H9 (cell line): ENCODE measurements at regions not wholly inside any gene's neighbourhood (a gene's known extent, or its start where the extent isn't known, plus 50 kb on each side); places are given as distances from the start of the nearest gene placed in this dataset.

Source experiments
- DNase-seq: peaks from one replicate; pipeline ENCODE4 v3.0.0-alpha.2; 2017
- H2AFZ ChIP-seq: one replicate; pipeline ENCODE4 v1.6.1; 2013; ENCODE audit warnings: mild to moderate bottlenecking, low read length, control low read depth, moderate library complexity
- H2AK5ac ChIP-seq: 2 replicates; pipeline ENCODE4 v1.6.1; 2013; ENCODE audit warnings: low read length, control low read depth, mixed read lengths; ENCODE audit not compliant: insufficient read length
- H2BK120ac ChIP-seq: one replicate; pipeline ENCODE4 v1.6.1; 2013; ENCODE audit warnings: low read depth, mild to moderate bottlenecking, low read length, control low read depth, inconsistent platforms; ENCODE audit not compliant: poor library complexity, severe bottlenecking
- H2BK12ac ChIP-seq: 2 replicates; pipeline ENCODE4 v1.6.1; 2013; ENCODE audit warnings: low read length, control low read depth, mixed read lengths, low read depth; ENCODE audit not compliant: insufficient read length
- H2BK15ac ChIP-seq: 2 replicates; pipeline ENCODE4 v1.6.1; 2013; ENCODE audit warnings: low read depth, low read length, control low read depth
- H2BK20ac ChIP-seq: one replicate; pipeline ENCODE4 v1.6.1; 2013; ENCODE audit warnings: low read depth, mild to moderate bottlenecking, low read length, control low read depth, inconsistent platforms; ENCODE audit not compliant: poor library complexity, severe bottlenecking
- H2BK5ac ChIP-seq: 2 replicates; pipeline ENCODE4 v1.6.1; 2013; ENCODE audit warnings: low read length, control low read depth, mixed read lengths; ENCODE audit not compliant: insufficient read length
- H3K14ac ChIP-seq: 2 replicates; pipeline ENCODE4 v1.6.1; 2013; ENCODE audit warnings: low read length, control low read depth; ENCODE audit not compliant: insufficient read depth
- H3K18ac ChIP-seq: 2 replicates; pipeline ENCODE4 v1.6.1; 2013; ENCODE audit warnings: low read depth, mild to moderate bottlenecking, mixed read lengths, low read length, control low read depth; ENCODE audit not compliant: insufficient read length
- H3K23ac ChIP-seq: 2 replicates; pipeline ENCODE4 v1.6.1; 2013; ENCODE audit warnings: low read length, control low read depth, mixed read lengths, low read depth; ENCODE audit not compliant: insufficient read length
- H3K23me2 ChIP-seq: 2 replicates; pipeline ENCODE4 v1.6.1; 2013; ENCODE audit warnings: low read depth, mild to moderate bottlenecking, mixed read lengths, low read length, control low read depth; ENCODE audit not compliant: insufficient read length, poor library complexity, severe bottlenecking
- H3K27ac ChIP-seq: 2 replicates; pipeline ENCODE4 v1.5.1; 2013; ENCODE audit warnings: low read length, control low read depth, mixed read lengths, low read depth; ENCODE audit not compliant: insufficient read length
- H3K27me3 ChIP-seq: 2 replicates; pipeline ENCODE4 v1.6.1; 2013; ENCODE audit warnings: low read length, control low read depth, inconsistent platforms; ENCODE audit not compliant: insufficient read depth
- H3K4ac ChIP-seq: 2 replicates; pipeline ENCODE4 v1.6.1; 2013; ENCODE audit warnings: low read depth, mild to moderate bottlenecking, control low read depth, inconsistent platforms, low read length, moderate library complexity
- H3K4me1 ChIP-seq: 2 replicates; pipeline ENCODE4 v1.6.1; 2013; ENCODE audit warnings: low read length, control low read depth, inconsistent platforms; ENCODE audit not compliant: insufficient read depth
- H3K4me2 ChIP-seq: 2 replicates; pipeline ENCODE4 v1.6.1; 2013; ENCODE audit warnings: low read length, control low read depth, mixed read lengths; ENCODE audit not compliant: insufficient read length, insufficient read depth
- H3K56ac ChIP-seq: 2 replicates; pipeline ENCODE4 v1.6.1; 2013; ENCODE audit warnings: low read depth, mild to moderate bottlenecking, mixed read lengths, low read length, control low read depth; ENCODE audit not compliant: insufficient read length
- H3K79me1 ChIP-seq: 2 replicates; pipeline ENCODE4 v1.6.1; 2013; ENCODE audit warnings: low read depth, mild to moderate bottlenecking, moderate library complexity, low read length, control low read depth, inconsistent platforms; ENCODE audit not compliant: insufficient read depth, poor library complexity, severe bottlenecking
- H3K79me2 ChIP-seq: 2 replicates; pipeline ENCODE4 v1.6.1; 2013; ENCODE audit warnings: low read length, control low read depth, inconsistent platforms; ENCODE audit not compliant: insufficient read depth
- H3K9ac ChIP-seq: 2 replicates; pipeline ENCODE4 v1.6.1; 2013; ENCODE audit warnings: low read length, control low read depth, mixed read lengths; ENCODE audit not compliant: insufficient read length; ENCODE audit errors: extremely low read depth
- H3K9me3 ChIP-seq: one replicate; pipeline ENCODE4 v1.6.1; 2013; ENCODE audit warnings: low read depth, low read length, inconsistent platforms; ENCODE audit not compliant: control insufficient read depth
- H3T11ph ChIP-seq: one replicate; pipeline ENCODE4 v1.6.1; 2013; ENCODE audit warnings: mild to moderate bottlenecking, low read length, control low read depth, inconsistent platforms
- H4K20me1 ChIP-seq: one replicate; pipeline ENCODE4 v1.6.1; 2013; ENCODE audit not compliant: control insufficient read depth, insufficient read length, insufficient read depth
- H4K5ac ChIP-seq: 2 replicates; pipeline ENCODE4 v1.6.1; 2013; ENCODE audit warnings: low read depth, mild to moderate bottlenecking, mixed read lengths, low read length, control low read depth; ENCODE audit not compliant: insufficient read length
- H4K8ac ChIP-seq: replicated peaks from 2 replicates; pipeline ENCODE4 v1.6.1; 2013; ENCODE audit warnings: low read length, control low read depth, mixed read lengths, low read depth; ENCODE audit not compliant: insufficient read length
- H4K91ac ChIP-seq: 2 replicates; pipeline ENCODE4 v1.6.1; 2013; ENCODE audit warnings: low read depth, mild to moderate bottlenecking, moderate library complexity, mixed read lengths, low read length, control low read depth; ENCODE audit not compliant: insufficient read length
- H3K27ac Mint-ChIP-seq, 3 experiments: 2 replicates in 2 of 3; 3 replicates in 1 of 3; pipeline ENCODE4 v1.8.0; 2020 to 2021; ENCODE audit warnings: mixed read lengths in 3 of 3, mild to moderate bottlenecking in 1 of 3, moderate library complexity in 1 of 3
- H3K27me3 Mint-ChIP-seq: 2 replicates; pipeline ENCODE4 v1.8.0; 2021; ENCODE audit warnings: low read depth, mild to moderate bottlenecking, moderate library complexity, mixed read lengths
- H3K36me3 Mint-ChIP-seq, 3 experiments: 2 replicates in 2 of 3; 3 replicates in 1 of 3; pipeline ENCODE4 v1.8.0; 2020 to 2021; ENCODE audit warnings: low read depth in 3 of 3, mixed read lengths in 3 of 3; ENCODE audit not compliant: insufficient read depth in 1 of 3
- H3K4me1 Mint-ChIP-seq, 2 experiments: 2 replicates each; pipeline ENCODE4 v1.8.0; 2020; ENCODE audit warnings: mixed read lengths in 2 of 2
- H3K4me3 Mint-ChIP-seq, 2 experiments: 2 replicates in 1 of 2; 3 replicates in 1 of 2; pipeline ENCODE4 v1.8.0; 2020 to 2021; ENCODE audit warnings: mild to moderate bottlenecking in 2 of 2, mixed read lengths in 2 of 2, moderate library complexity in 1 of 2
- H3K9me3 Mint-ChIP-seq, 2 experiments: 2 replicates in 1 of 2; 3 replicates in 1 of 2; pipeline ENCODE4 v1.8.0; 2020; ENCODE audit warnings: mild to moderate bottlenecking in 2 of 2, mixed read lengths in 2 of 2, moderate library complexity in 1 of 2
- CTCF ChIP-seq: fragments of 200-600 bp; sonication (generic); conservative IDR thresholded peaks from 3 replicates; pipeline ENCODE4 v1.8.0; 2021; ENCODE audit warnings: antibody characterized with exemption, mild to moderate bottlenecking

- no peaks in the 10 kb centered on the region for H3K23me2 ChIP-seq
- H3K4me2 ChIP-seq, result no peak overlapping the region
- H4K5ac ChIP-seq, result no peak overlapping the region
- Mint-ChIP-seq H3K4me3 (no peak overlapping the region), H3K9me3 (peaks cover 0 to 4% of the 10 kb centered on the region in 2 experiments; a peak in 2 of 5 replicates), H3K27me3 (no peaks in the 10 kb centered on the region), H3K36me3 (no peaks in the 10 kb centered on the region; a peak in 1 of 7 replicates), H3K27ac (no peak overlapping the region), H3K4me1 (no peaks in the 10 kb centered on the region)
- H3K27ac ChIP-seq, result no peak overlapping the region
- no peak overlapping the region for H3K23ac ChIP-seq
- no peak overlapping the region for H2BK12ac ChIP-seq
- no peak overlapping the region for H3K56ac ChIP-seq
- no peak overlapping the region for H3K4ac ChIP-seq
- H3K18ac ChIP-seq, result no peak overlapping the region
- no peak overlapping the region for H3K9ac ChIP-seq
- no peak overlapping the region for H2AFZ ChIP-seq
- TF ChIP-seq CTCF, result no peak
- no peaks in the 10 kb centered on the region for H4K20me1 ChIP-seq
- DNase-seq, result no peak
- H3K27me3 ChIP-seq, result no peaks in the 10 kb centered on the region
- no peak overlapping the region for H4K8ac ChIP-seq
- no peaks in the 10 kb centered on the region for H3K79me2 ChIP-seq
- H2BK20ac ChIP-seq, result no peak overlapping the region
- H2BK120ac ChIP-seq, result no peak overlapping the region
- no peak overlapping the region for H3T11ph ChIP-seq
- H4K91ac ChIP-seq, result no peak overlapping the region
- no peaks in the 10 kb centered on the region for H3K79me1 ChIP-seq
- no peak overlapping the region for H2BK5ac ChIP-seq
- H3K9me3 ChIP-seq, result no peaks in the 10 kb centered on the region
- no peak overlapping the region for H2BK15ac ChIP-seq
- H3K14ac ChIP-seq, result no peak overlapping the region
- no peaks in the 10 kb centered on the region for H3K4me1 ChIP-seq
- H2AK5ac ChIP-seq, result no peak overlapping the region
These were observed 931.6 kb downstream of the RAPGEF2 start for GRCh38 chr4:160034501-160034900.
